GM23338 (cell line): ENCODE measurements at regions not wholly inside any gene's neighbourhood (a gene's known extent, or its start where the extent isn't known, plus 50 kb on each side); places are given as distances from the start of the nearest gene placed in this dataset.

Experiments
- ATAC-seq: fragments of 200-7000 bp; cut with Tn5 transposase; 3 replicates; pipeline ENCODE4 v1.9.1; 2020
- DNase-seq: peaks from one replicate; pipeline ENCODE4 v3.0.0-alpha.2; 2015; ENCODE audit warnings: low spot score
- H2AFZ ChIP-seq: fragments of 200-600 bp; sonication (generic); 2 replicates; pipeline ENCODE4 v1.8.0; 2016; ENCODE audit warnings: antibody characterized with exemption, mild to moderate bottlenecking, moderate library complexity
- H3F3A ChIP-seq: fragments of 200-600 bp; sonication (generic); replicated peaks from 2 replicates; pipeline ENCODE4 v1.8.0; 2017; ENCODE audit warnings: antibody characterized with exemption, mixed run types, low read depth
- H3K27ac ChIP-seq: fragments of 200-600 bp; sonication (generic); 2 replicates; pipeline ENCODE4 v1.6.1; 2016; ENCODE audit warnings: low read depth
- H3K27me3 ChIP-seq: fragments of 200-600 bp; sonication (generic); 2 replicates; pipeline ENCODE4 v1.8.0; 2016; ENCODE audit warnings: mild to moderate bottlenecking, mixed run types, moderate library complexity; ENCODE audit not compliant: insufficient read depth
- H3K36me3 ChIP-seq: fragments of 200-600 bp; sonication (generic); 2 replicates; pipeline ENCODE4 v1.8.0; 2016; ENCODE audit warnings: mild to moderate bottlenecking; ENCODE audit not compliant: insufficient read depth
- H3K4me1 ChIP-seq: fragments of 200-600 bp; sonication (generic); 2 replicates; pipeline ENCODE4 v1.8.0; 2016; ENCODE audit warnings: mild to moderate bottlenecking, moderate library complexity; ENCODE audit not compliant: insufficient read depth
- H3K4me2 ChIP-seq: fragments of 200-600 bp; sonication (generic); 2 replicates; pipeline ENCODE4 v1.7.1; 2017; ENCODE audit warnings: mixed run types
- H3K4me3 ChIP-seq: fragments of 200-600 bp; sonication (generic); 2 replicates; pipeline ENCODE4 v1.6.1; 2016; ENCODE audit warnings: mixed run types
- H3K79me2 ChIP-seq: fragments of 200-600 bp; sonication (generic); replicated peaks from 2 replicates; pipeline ENCODE4 v1.8.0; 2017; ENCODE audit warnings: mild to moderate bottlenecking; ENCODE audit not compliant: insufficient read depth
- H3K9me2 ChIP-seq: fragments of 200-600 bp; sonication (generic); 2 replicates; pipeline ENCODE4 v1.8.0; 2017; ENCODE audit not compliant: insufficient read depth
- H4K20me1 ChIP-seq: fragments of 200-600 bp; sonication (generic); replicated peaks from 2 replicates; pipeline ENCODE4 v1.8.0; 2017; ENCODE audit warnings: mild to moderate bottlenecking; ENCODE audit not compliant: insufficient read depth
- H3K27ac Mint-ChIP-seq: 2 replicates; pipeline ENCODE4 v1.8.0; 2020; ENCODE audit warnings: inconsistent platforms, mild to moderate bottlenecking, moderate library complexity, mixed read lengths
- H3K27me3 Mint-ChIP-seq: 3 replicates; pipeline ENCODE4 v1.8.0; 2022; ENCODE audit warnings: low read depth, mild to moderate bottlenecking, moderate library complexity, mixed read lengths, inconsistent platforms; ENCODE audit not compliant: insufficient read depth, poor library complexity
- H3K36me3 Mint-ChIP-seq: 3 replicates; pipeline ENCODE4 v1.8.0; 2021; ENCODE audit warnings: low read depth, mild to moderate bottlenecking, inconsistent platforms, moderate library complexity, mixed read lengths
- H3K4me1 Mint-ChIP-seq: 3 replicates; pipeline ENCODE4 v1.8.0; 2020; ENCODE audit warnings: mild to moderate bottlenecking, inconsistent platforms, mixed read lengths
- H3K4me3 Mint-ChIP-seq: 3 replicates; pipeline ENCODE4 v1.8.0; 2021; ENCODE audit warnings: moderate library complexity, mild to moderate bottlenecking, inconsistent platforms, mixed read lengths
- H3K9me3 Mint-ChIP-seq: 3 replicates; pipeline ENCODE4 v1.8.0; 2020; ENCODE audit warnings: moderate library complexity, mild to moderate bottlenecking, inconsistent platforms, mixed read lengths
- CREB1 ChIP-seq: fragments of 250-450 bp; sonication (Bioruptor Pico); IDR thresholded peaks from 2 replicates; pipeline ENCODE4 v1.5.0; 2020; ENCODE audit warnings: low read depth, mild to moderate bottlenecking, moderate library complexity
- CTCF ChIP-seq, 2 experiments: fragments of 200-600 bp in 1 of 2; sonication (generic) in 1 of 2; conservative IDR thresholded peaks; 2 replicates each; pipeline versions ENCODE4 v1.5.1 to v1.6.1; 2016 to 2017; ENCODE audit warnings: antibody characterized with exemption in 2 of 2, low read depth in 2 of 2, mild to moderate bottlenecking in 2 of 2, moderate library complexity in 1 of 2
- ETS1 ChIP-seq: IDR thresholded peaks from 2 replicates; pipeline ENCODE4 v1.6.1; 2016; ENCODE audit warnings: antibody characterized with exemption
- EZH2 ChIP-seq: fragments of 200-600 bp; sonication (generic); IDR thresholded peaks from one replicate; pipeline ENCODE4 v1.8.0; 2017; ENCODE audit warnings: antibody characterized with exemption, mild to moderate bottlenecking, low read depth; ENCODE audit not compliant: unreplicated experiment
- EZH2phosphoT487 ChIP-seq: fragments of 200-600 bp; sonication (generic); IDR thresholded peaks from one replicate; pipeline ENCODE4 v1.8.1; 2018; ENCODE audit warnings: antibody characterized with exemption; ENCODE audit not compliant: unreplicated experiment
- JUNB ChIP-seq: IDR thresholded peaks from one replicate; pipeline ENCODE4 v1.6.1; 2016; ENCODE audit warnings: antibody characterized with exemption; ENCODE audit not compliant: unreplicated experiment
- NANOG ChIP-seq: IDR thresholded peaks from 2 replicates; pipeline ENCODE4 v1.6.1; 2016; ENCODE audit warnings: antibody characterized with exemption, borderline replicate concordance
- POLR2AphosphoS5 ChIP-seq: IDR thresholded peaks from 2 replicates; pipeline ENCODE4 v1.6.1; 2016; ENCODE audit warnings: antibody characterized with exemption, low read depth
- REST ChIP-seq: IDR thresholded peaks from one replicate; pipeline ENCODE4 v1.6.1; 2018; ENCODE audit warnings: antibody characterized with exemption; ENCODE audit not compliant: unreplicated experiment
- STAT1 ChIP-seq: IDR thresholded peaks from one replicate; pipeline ENCODE4 v1.6.1; 2016; ENCODE audit warnings: antibody characterized with exemption; ENCODE audit not compliant: unreplicated experiment
- ZNF114 ChIP-seq: fragments of 250-450 bp; sonication (Bioruptor Pico); IDR thresholded peaks from 2 replicates; pipeline ENCODE4 v1.5.0; 2020; ENCODE audit warnings: mild to moderate bottlenecking, moderate library complexity
- ZNF331 ChIP-seq: fragments of 250-450 bp; sonication (Bioruptor Pico); IDR thresholded peaks from 2 replicates; pipeline ENCODE4 v1.5.0; 2020; ENCODE audit warnings: low read depth, mild to moderate bottlenecking, moderate library complexity
- ZNF462 ChIP-seq: fragments of 250-450 bp; sonication (Bioruptor Pico); IDR thresholded peaks from 2 replicates; pipeline ENCODE4 v1.5.0; 2020; ENCODE audit warnings: mild to moderate bottlenecking, moderate library complexity

GRCh38 chr12:24177889-24178288 is 228.4 kb upstream of the SOX5 start (continued):
- TF ChIP-seq NANOG (no peak), ZNF114 (no peak), EZH2 (no peak), STAT1 (no peak)

GRCh38 chr12:24175929-24176328 is 226.5 kb upstream of the SOX5 start:
- Histone ChIP-seq H3K36me3 (no peaks in the 10 kb centered on the region), H3K79me2 (no peaks in the 10 kb centered on the region), H2AFZ (no peak overlapping the region), H3K27me3 (no peaks in the 10 kb centered on the region), H3K27ac (no peak overlapping the region), H3K4me2 (no peak overlapping the region), H3K9me2 (no peaks in the 10 kb centered on the region), H4K20me1 (no peaks in the 10 kb centered on the region), H3K4me3 (no peak overlapping the region), H3K4me1 (peaks cover 13% of the 10 kb centered on the region), H3F3A (no peaks in the 10 kb centered on the region)
- H3K4me3 Mint-ChIP-seq, result no peak overlapping the region
- no peaks in the 10 kb centered on the region for H3K9me3 Mint-ChIP-seq
- no peaks in the 10 kb centered on the region for H3K36me3 Mint-ChIP-seq
- H3K27me3 Mint-ChIP-seq, result peaks cover 4% of the 10 kb centered on the region
- H3K4me1 Mint-ChIP-seq, result peaks cover 20% of the 10 kb centered on the region
- no peak overlapping the region for H3K27ac Mint-ChIP-seq
- DNase-seq (no peak), ATAC-seq (no peak)
- TF ChIP-seq CTCF (conservative IDR thresholded peaks at IDR 0.05; ENCODE audit: low read depth in 2 of 2), result no peak
- TF ChIP-seq ZNF114, result no peak
- TF ChIP-seq CREB1, result no peak
- TF ChIP-seq JUNB, result no peak
- TF ChIP-seq STAT1, result no peak
- no peak for TF ChIP-seq REST
- no peak for TF ChIP-seq NANOG
- TF ChIP-seq POLR2AphosphoS5, result no peak
- TF ChIP-seq ZNF331 (CRISPR knock-in tag), result no peak
- no peak for TF ChIP-seq ZNF462 (CRISPR knock-in tag)
- TF ChIP-seq EZH2, result no peak
- no peak for TF ChIP-seq EZH2phosphoT487
- no peak for TF ChIP-seq ETS1
